ENCODE measurements at regions not wholly inside any gene's neighbourhood (a gene's known extent, or its start where the extent isn't known, plus 50 kb on each side); places are given as distances from the start of the nearest gene placed in this dataset.
A peak's percentile ranks its signal among the peaks of the same experiment; 100 is the strongest.
"Not testable (repeated sequence)": the region's sequence is repeated elsewhere in the genome, so short reads cannot be mapped to it uniquely, and the experiment has no call there.

GRCh38 chr11:42960521-42961088 lies 351.2 kb upstream of the API5 start:
- CTCF ChIA-PET, result interaction anchor here (0.8 kb wide), 1 partner anchor 322 kb away, joined by 3 read pairs; no protein-coding TSS in a partner anchor
- Mint-ChIP-seq H3K27me3 (ENCODE audit: low read depth) (no peaks in the 10 kb centered on the region), H3K36me3 (ENCODE audit: low read depth) (no peaks in the 10 kb centered on the region), H3K9me3 (no peaks in the 10 kb centered on the region), H3K4me3 (no peak overlapping the region), H3K4me1 (ENCODE audit: low read depth) (no peaks in the 10 kb centered on the region), H3K27ac (no peak overlapping the region)
- intact Hi-C loops (cut with micrococcal nuclease), result no loop called here
- no peak for DNase-seq

- intact Hi-C loops (cut with micrococcal nuclease), result no loop called here
- no peak overlapping the region for H3K27ac Mint-ChIP-seq
- DNase-seq, result no peak
- H3K4me1 Mint-ChIP-seq (ENCODE audit: low read depth), result no peaks in the 10 kb centered on the region
- H3K27me3 Mint-ChIP-seq (ENCODE audit: low read depth), result no peaks in the 10 kb centered on the region
- H3K36me3 Mint-ChIP-seq (ENCODE audit: low read depth), result no peaks in the 10 kb centered on the region
- H3K4me3 Mint-ChIP-seq, result no peak overlapping the region
- CTCF ChIA-PET, result no interaction called here
- H3K9me3 Mint-ChIP-seq, result no peaks in the 10 kb centered on the region
These were observed 344.1 kb upstream of the API5 start for GRCh38 chr11:42967653-42968052.

- CTCF ChIA-PET, result interaction anchor here (0.9 kb wide), 1 partner anchor 310 kb away, joined by 3 read pairs; no protein-coding TSS in a partner anchor
- Mint-ChIP-seq H3K4me1 (ENCODE audit: low read depth) (no peaks in the 10 kb centered on the region), H3K36me3 (ENCODE audit: low read depth) (no peaks in the 10 kb centered on the region), H3K9me3 (no peaks in the 10 kb centered on the region), H3K27ac (no peak overlapping the region), H3K4me3 (no peak overlapping the region), H3K27me3 (ENCODE audit: low read depth) (no peaks in the 10 kb centered on the region)
- DNase-seq, result no peak
- intact Hi-C loops (cut with micrococcal nuclease), result no loop called here
These were observed 339.1 kb upstream of the API5 start for GRCh38 chr11:42972741-42973140.

- Mint-ChIP-seq H3K27me3 (ENCODE audit: low read depth) (no peaks in the 10 kb centered on the region), H3K36me3 (ENCODE audit: low read depth) (no peaks in the 10 kb centered on the region), H3K4me3 (no peak overlapping the region), H3K4me1 (ENCODE audit: low read depth) (no peaks in the 10 kb centered on the region), H3K9me3 (no peaks in the 10 kb centered on the region), H3K27ac (no peak overlapping the region)
- intact Hi-C loops (cut with micrococcal nuclease), result no loop called here
- DNase-seq, result no peak
- CTCF ChIA-PET, result no interaction called here
These were observed 337.2 kb upstream of the API5 start for GRCh38 chr11:42974510-42975179.

- intact Hi-C loops (cut with micrococcal nuclease), result no loop called here
- no peaks in the 10 kb centered on the region for H3K4me1 Mint-ChIP-seq (ENCODE audit: low read depth)
- no peak overlapping the region for H3K27ac Mint-ChIP-seq
- CTCF ChIA-PET, result no interaction called here
- no peaks in the 10 kb centered on the region for H3K9me3 Mint-ChIP-seq
- H3K27me3 Mint-ChIP-seq (ENCODE audit: low read depth), result no peaks in the 10 kb centered on the region
- no peak overlapping the region for H3K4me3 Mint-ChIP-seq
- DNase-seq, result no peak
- no peaks in the 10 kb centered on the region for H3K36me3 Mint-ChIP-seq (ENCODE audit: low read depth)
These were observed 336.6 kb upstream of the API5 start for GRCh38 chr11:42975180-42975529.

GRCh38 chr11:42976636-42977217 lies 335.1 kb upstream of the API5 start:
- Mint-ChIP-seq H3K4me3 (no peak overlapping the region), H3K27ac (no peak overlapping the region), H3K27me3 (ENCODE audit: low read depth) (no peaks in the 10 kb centered on the region), H3K9me3 (no peaks in the 10 kb centered on the region), H3K36me3 (ENCODE audit: low read depth) (no peaks in the 10 kb centered on the region), H3K4me1 (ENCODE audit: low read depth) (no peaks in the 10 kb centered on the region)
- CTCF ChIA-PET, result no interaction called here
- DNase-seq, result no peak
- intact Hi-C loops (cut with micrococcal nuclease), result no loop called here

GRCh38 chr11:42992594-42992993 lies 319.2 kb upstream of the API5 start:
- H3K27me3 Mint-ChIP-seq (ENCODE audit: low read depth), result no peaks in the 10 kb centered on the region
- H3K27ac Mint-ChIP-seq, result no peak overlapping the region
- H3K36me3 Mint-ChIP-seq (ENCODE audit: low read depth), result no peaks in the 10 kb centered on the region
- H3K9me3 Mint-ChIP-seq, result no peaks in the 10 kb centered on the region
- H3K4me1 Mint-ChIP-seq (ENCODE audit: low read depth), result no peaks in the 10 kb centered on the region
- DNase-seq, result no peak
- intact Hi-C loops (cut with micrococcal nuclease), result no loop called here
- no peak overlapping the region for H3K4me3 Mint-ChIP-seq
- CTCF ChIA-PET, result no interaction called here

GRCh38 chr11:42996421-42997307 lies 315.1 kb upstream of the API5 start:
- Mint-ChIP-seq H3K4me3 (no peak overlapping the region), H3K36me3 (ENCODE audit: low read depth) (no peaks in the 10 kb centered on the region), H3K27me3 (ENCODE audit: low read depth) (no peaks in the 10 kb centered on the region), H3K27ac (no peak overlapping the region), H3K9me3 (no peaks in the 10 kb centered on the region), H3K4me1 (ENCODE audit: low read depth) (no peaks in the 10 kb centered on the region)
- CTCF ChIA-PET, result no interaction called here
- intact Hi-C loops (cut with micrococcal nuclease), result no loop called here
- no peak for DNase-seq

GRCh38 chr11:43004879-43005278 lies 306.9 kb upstream of the API5 start:
- intact Hi-C loops (cut with micrococcal nuclease); H3K9me3 Mint-ChIP-seq; CTCF ChIA-PET; H3K4me1 Mint-ChIP-seq (ENCODE audit: low read depth); H3K36me3 Mint-ChIP-seq (ENCODE audit: low read depth); H3K27me3 Mint-ChIP-seq (ENCODE audit: low read depth); H3K4me3 Mint-ChIP-seq; H3K27ac Mint-ChIP-seq; DNase-seq: not testable (repeated sequence)

GRCh38 chr11:43010042-43010441 lies 301.8 kb upstream of the API5 start:
- no peaks in the 10 kb centered on the region for H3K4me1 Mint-ChIP-seq (ENCODE audit: low read depth)
- H3K27ac Mint-ChIP-seq, result no peak overlapping the region
- intact Hi-C loops (cut with micrococcal nuclease), result no loop called here
- H3K27me3 Mint-ChIP-seq (ENCODE audit: low read depth), result no peaks in the 10 kb centered on the region
- no peak for DNase-seq
- H3K36me3 Mint-ChIP-seq (ENCODE audit: low read depth), result no peaks in the 10 kb centered on the region
- CTCF ChIA-PET, result no interaction called here
- H3K9me3 Mint-ChIP-seq, result peaks cover 10% of the 10 kb centered on the region
- no peak overlapping the region for H3K4me3 Mint-ChIP-seq

GRCh38 chr11:43012606-43013005 lies 299.2 kb upstream of the API5 start:
- Mint-ChIP-seq H3K27me3 (ENCODE audit: low read depth) (no peaks in the 10 kb centered on the region), H3K4me1 (ENCODE audit: low read depth) (no peaks in the 10 kb centered on the region), H3K4me3 (no peak overlapping the region), H3K36me3 (ENCODE audit: low read depth) (no peaks in the 10 kb centered on the region), H3K9me3 (peaks cover 7% of the 10 kb centered on the region), H3K27ac (no peak overlapping the region)
- intact Hi-C loops (cut with micrococcal nuclease), result no loop called here
- no peak for DNase-seq
- CTCF ChIA-PET, result no interaction called here

- no peaks in the 10 kb centered on the region for H3K36me3 Mint-ChIP-seq (ENCODE audit: low read depth)
- CTCF ChIA-PET, result interaction anchor here (0.6 kb wide), 1 partner anchor 101 kb away, joined by 3 read pairs; no protein-coding TSS in a partner anchor
- no peaks in the 10 kb centered on the region for H3K27me3 Mint-ChIP-seq (ENCODE audit: low read depth)
- intact Hi-C loops (cut with micrococcal nuclease), result no loop called here
- H3K27ac Mint-ChIP-seq, result no peak overlapping the region
- H3K4me1 Mint-ChIP-seq (ENCODE audit: low read depth), result no peaks in the 10 kb centered on the region
- DNase-seq, result peak; percentile 6
- no peak overlapping the region for H3K4me3 Mint-ChIP-seq
- peaks cover 3% of the 10 kb centered on the region for H3K9me3 Mint-ChIP-seq
These were observed 290.3 kb upstream of the API5 start for GRCh38 chr11:43021466-43021865.
